ENCODE measurements at regions not wholly inside any gene's neighbourhood (a gene's known extent, or its start where the extent isn't known, plus 50 kb on each side); places are given as distances from the start of the nearest gene placed in this dataset.

DNA sequence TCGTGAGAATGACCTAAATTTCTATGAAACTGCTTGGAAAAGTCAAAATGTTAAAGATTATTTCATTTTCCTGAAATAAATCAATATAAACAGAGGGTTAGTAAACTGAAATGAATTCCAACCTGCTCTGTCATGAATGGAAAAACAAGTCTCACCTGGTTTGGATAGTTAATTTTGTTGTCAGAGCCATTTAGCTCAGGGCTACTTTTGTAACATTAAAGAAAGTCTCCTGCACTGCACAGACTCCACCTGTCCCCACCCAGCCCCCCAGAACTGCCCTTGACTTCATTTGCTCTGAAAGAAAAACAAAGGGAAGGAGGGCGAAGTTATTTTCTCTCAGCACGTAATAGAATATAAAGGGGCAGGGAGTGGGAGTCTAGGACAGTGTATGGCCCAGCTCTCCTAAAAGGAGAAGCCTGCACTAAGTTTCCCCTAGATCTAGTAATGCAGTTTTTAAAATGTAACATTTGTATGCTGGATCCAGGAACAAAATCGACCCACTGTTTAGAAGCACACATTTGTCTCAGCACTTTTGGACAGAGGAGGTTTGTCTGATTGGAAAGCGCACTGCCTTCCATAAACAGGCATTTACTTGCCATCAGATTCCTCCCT, 54.2 kb upstream of the ACSL3 start:
- Mint-ChIP-seq H3K27me3 (peaks cover 9% of the 10 kb centered on the region), H3K4me3 (no peak overlapping the region), H3K9me3 (no peaks in the 10 kb centered on the region), H3K36me3 (no peaks in the 10 kb centered on the region), H3K4me1 (no peaks in the 10 kb centered on the region), H3K27ac (no peak overlapping the region)
- no peak for DNase-seq
- CTCF ChIA-PET = no interaction called here

GRCh38 chr2:222807431-222807830, 53.4 kb upstream of the ACSL3 start:
- Mint-ChIP-seq H3K36me3 (no peaks in the 10 kb centered on the region), H3K27ac (no peak overlapping the region), H3K9me3 (no peaks in the 10 kb centered on the region), H3K4me3 (no peak overlapping the region), H3K27me3 (peaks cover 14% of the 10 kb centered on the region), H3K4me1 (no peaks in the 10 kb centered on the region)
- CTCF ChIA-PET = no interaction called here
- no peak for DNase-seq

- CTCF ChIA-PET = no interaction called here
- Mint-ChIP-seq H3K9me3 (no peaks in the 10 kb centered on the region), H3K27ac (no peak overlapping the region), H3K27me3 (peaks cover 8% of the 10 kb centered on the region), H3K4me3 (no peak overlapping the region), H3K4me1 (peaks cover 3% of the 10 kb centered on the region), H3K36me3 (no peaks in the 10 kb centered on the region)
- no peak for DNase-seq
Observed at GRCh38 chr2:222809582-222809981, 51.3 kb upstream of the ACSL3 start.

DNA sequence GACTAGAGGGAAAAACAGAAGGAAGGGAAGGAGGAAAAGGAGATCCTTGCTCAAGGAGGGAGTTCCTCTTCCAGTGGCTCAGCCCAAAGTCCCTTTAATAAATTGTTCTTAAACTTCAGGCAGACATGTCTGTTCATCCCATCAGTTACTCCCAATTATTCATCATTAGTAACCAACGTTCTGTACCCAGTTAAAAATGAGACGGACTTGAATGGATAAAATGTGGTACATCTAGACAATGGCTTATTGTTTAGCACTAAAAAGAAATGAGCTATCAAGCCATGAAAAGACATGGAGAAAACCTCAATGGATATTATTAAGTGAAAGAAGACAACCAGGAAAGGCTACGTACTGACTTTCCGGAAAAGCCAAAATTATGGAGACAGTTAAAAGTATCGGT, 50.8 kb upstream of the ACSL3 start:
- Mint-ChIP-seq H3K4me1 (peaks cover 3% of the 10 kb centered on the region), H3K4me3 (no peak overlapping the region), H3K36me3 (no peaks in the 10 kb centered on the region), H3K27me3 (peaks cover 8% of the 10 kb centered on the region), H3K27ac (no peak overlapping the region), H3K9me3 (no peaks in the 10 kb centered on the region)
- no peak for DNase-seq
- CTCF ChIA-PET = no interaction called here

Measured in activated naive CD4-positive, alpha-beta T cell treated with anti-CD3 and anti-CD28 coated beads, Interleukin-2, amount 10 ng/mL, durations not matched to agents 7 days and 5 days (primary cell).